Transverse colon (tissue), 4 donors: ENCODE measurements at regions not wholly inside any gene's neighbourhood (a gene's known extent, or its start where the extent isn't known, plus 50 kb on each side); places are given as distances from the start of the nearest gene placed in this dataset.

ENCODE experiments used
- DNase-seq: peaks from one replicate; pipeline ENCODE4 v3.0.0-alpha.2; 2019
- H3K27ac ChIP-seq, 4 donors: fragments of 200-600 bp; sonication (generic); 2 replicates each; pipeline ENCODE4 v1.5.1; 2016 to 2018; ENCODE audit warnings: inconsistent platforms in 4 of 4
- H3K27me3 ChIP-seq: fragments of 200-600 bp; sonication (generic); 2 replicates; pipeline ENCODE4 v1.5.1; 2017; ENCODE audit warnings: inconsistent platforms
- H3K36me3 ChIP-seq, 4 donors: fragments of 200-600 bp; sonication (generic); 2 replicates each; pipeline ENCODE4 v1.5.1; 2017 to 2019; ENCODE audit warnings: inconsistent platforms in 4 of 4
- H3K4me1 ChIP-seq, 4 donors: fragments of 200-600 bp; sonication (generic); 2 replicates each; pipeline ENCODE4 v1.5.1; 2017 to 2020; ENCODE audit warnings: inconsistent platforms in 4 of 4
- H3K4me3 ChIP-seq, 4 donors: fragments of 200-600 bp; sonication (generic); 1 replicate in 1 of 4; 2 replicates in 3 of 4; pipeline versions ENCODE4 v1.5.1 to v1.6.1; 2017 to 2019; ENCODE audit warnings: inconsistent platforms in 4 of 4
- H3K9me3 ChIP-seq, 2 donors: fragments of 200-600 bp; sonication (generic); 2 replicates each; pipeline ENCODE4 v1.5.1; 2017 to 2019; ENCODE audit warnings: inconsistent platforms in 2 of 2
- EP300 ChIP-seq: sonication (generic); formaldehyde crosslinking; IDR thresholded peaks from one replicate; pipeline ENCODE4 v1.6.1; 2017; ENCODE audit warnings: antibody characterized with exemption, low read depth
- POLR2A ChIP-seq: fragments of 450-650 bp; IDR thresholded peaks from one replicate; pipeline ENCODE4 v1.6.1; 2016; ENCODE audit warnings: antibody characterized with exemption, mild to moderate bottlenecking, moderate library complexity
- POLR2AphosphoS5 ChIP-seq, 3 donors: sonication (generic); formaldehyde crosslinking; IDR thresholded peaks; one replicate each; pipeline ENCODE4 v1.6.1; 2016; ENCODE audit warnings: antibody characterized with exemption in 3 of 3
- WGBS, 2 donors: methylation state at CpG; one replicate each; pipeline ENCODE4 v1.1.5; 2018; ENCODE audit warnings: low coverage in 1 of 2; 5-methylcytosine and 5-hydroxymethylcytosine counted together
- in situ Hi-C, 4 donors: fragments of 200-750 bp; cut with MboI; loops; one replicate each; pipeline versions ENCODE4 v1.15.0 to v1.15.1; 2017; ENCODE audit warnings: low sequenced_read_pairs in 3 of 4, low pct_ligation_motif_present in 1 of 4, low pct_unique_long_range_greater_than_20kb in 1 of 4
- intact Hi-C: fragments of 100-400 bp; cut with DNase I; formaldehyde crosslinking; loops from one replicate; pipeline ENCODE4 v1.15.1; 2023; ENCODE audit warnings: low total_unique reads
- TF ChIP-seq, protein P1 (sequence below), 5 experiments: fragments of 200-600 bp in 3 of 5; fragments of 450-650 bp in 2 of 5; sonication (generic) in 3 of 5; IDR thresholded peaks; 1 replicate in 2 of 5; 2 replicates in 3 of 5; pipeline ENCODE4 v1.5.1; 2016 to 2017; ENCODE audit warnings: antibody characterized with exemption in 5 of 5, inconsistent platforms in 3 of 5, mild to moderate bottlenecking in 2 of 5, moderate library complexity in 1 of 5

DNA sequence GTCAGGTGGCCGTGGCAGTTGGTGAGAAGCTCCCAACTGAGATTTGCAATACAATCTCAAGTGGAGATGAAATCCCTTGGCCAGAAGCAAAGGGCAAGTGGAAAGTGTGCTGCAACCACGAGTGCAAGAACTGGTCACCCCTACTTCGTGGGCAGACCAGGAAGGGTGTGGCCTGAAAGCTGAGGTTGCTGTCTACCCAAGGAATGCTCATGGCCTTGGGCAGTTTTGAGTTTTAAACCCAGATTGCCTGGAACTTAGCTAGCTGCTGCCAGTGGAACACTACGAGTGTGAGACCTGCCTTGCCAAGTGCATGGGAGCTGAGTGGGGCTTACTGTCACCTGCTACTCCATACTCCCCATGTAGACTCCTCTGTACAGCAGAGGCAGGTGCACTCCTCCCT, 113.3 kb upstream of the FAT3 start:
- intact Hi-C loops (no loop called here), in situ Hi-C loops (no loop called here)
- H3K36me3 ChIP-seq: no peaks in the 10 kb centered on the region
- no peaks in the 10 kb centered on the region for H3K27me3 ChIP-seq
- peaks cover 10 to 11% of the 10 kb centered on the region in 2 donors for H3K9me3 ChIP-seq
- no peak for TF ChIP-seq EP300
- TF ChIP-seq POLR2A: no peak
- TF ChIP-seq, protein P1, sequence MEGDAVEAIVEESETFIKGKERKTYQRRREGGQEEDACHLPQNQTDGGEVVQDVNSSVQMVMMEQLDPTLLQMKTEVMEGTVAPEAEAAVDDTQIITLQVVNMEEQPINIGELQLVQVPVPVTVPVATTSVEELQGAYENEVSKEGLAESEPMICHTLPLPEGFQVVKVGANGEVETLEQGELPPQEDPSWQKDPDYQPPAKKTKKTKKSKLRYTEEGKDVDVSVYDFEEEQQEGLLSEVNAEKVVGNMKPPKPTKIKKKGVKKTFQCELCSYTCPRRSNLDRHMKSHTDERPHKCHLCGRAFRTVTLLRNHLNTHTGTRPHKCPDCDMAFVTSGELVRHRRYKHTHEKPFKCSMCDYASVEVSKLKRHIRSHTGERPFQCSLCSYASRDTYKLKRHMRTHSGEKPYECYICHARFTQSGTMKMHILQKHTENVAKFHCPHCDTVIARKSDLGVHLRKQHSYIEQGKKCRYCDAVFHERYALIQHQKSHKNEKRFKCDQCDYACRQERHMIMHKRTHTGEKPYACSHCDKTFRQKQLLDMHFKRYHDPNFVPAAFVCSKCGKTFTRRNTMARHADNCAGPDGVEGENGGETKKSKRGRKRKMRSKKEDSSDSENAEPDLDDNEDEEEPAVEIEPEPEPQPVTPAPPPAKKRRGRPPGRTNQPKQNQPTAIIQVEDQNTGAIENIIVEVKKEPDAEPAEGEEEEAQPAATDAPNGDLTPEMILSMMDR (IDR thresholded peaks at IDR 0.05): no peak
- H3K4me3 ChIP-seq: no peak overlapping the region
- DNase-seq: no peak
- 46 to 51% methylated on average over 3 to 4 of the region's 4 CpGs for WGBS, 2 donors
- H3K4me1 ChIP-seq: no peaks in the 10 kb centered on the region
- H3K27ac ChIP-seq: no peak overlapping the region

DNA sequence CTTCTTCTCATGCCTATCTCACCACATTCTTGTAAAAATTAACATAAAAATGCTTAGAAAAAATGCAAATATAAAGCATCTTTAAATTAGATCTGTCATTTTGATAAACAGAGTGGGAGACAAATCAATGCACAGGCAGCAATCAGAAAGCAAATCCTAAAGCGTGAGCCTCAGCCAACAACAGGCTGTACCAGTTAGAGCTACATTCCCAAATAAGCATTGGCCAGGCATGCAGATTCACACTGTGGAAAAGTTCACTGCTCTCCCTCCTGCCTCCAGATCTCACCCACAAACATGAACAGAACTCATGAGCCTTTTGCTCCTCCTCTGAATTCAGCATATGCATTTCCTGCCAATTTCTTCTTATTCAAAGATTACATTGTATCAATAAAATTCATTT, 115.2 kb upstream of the FAT3 start:
- in situ Hi-C loops (no loop called here), intact Hi-C loops (no loop called here)
- TF ChIP-seq POLR2A: no peak
- TF ChIP-seq, protein P1 (IDR thresholded peaks at IDR 0.05): no peak
- no peak for TF ChIP-seq POLR2AphosphoS5 (IDR thresholded peaks at IDR 0.05)
- TF ChIP-seq EP300: no peak
- WGBS, 2 donors: 43 to 71% methylated on average over 1 of the region's 1 CpG
- Histone ChIP-seq H3K9me3 (peaks cover 10 to 11% of the 10 kb centered on the region in 2 donors), H3K36me3 (no peaks in the 10 kb centered on the region), H3K27me3 (no peaks in the 10 kb centered on the region), H3K27ac (no peak overlapping the region), H3K4me1 (no peaks in the 10 kb centered on the region), H3K4me3 (no peak overlapping the region)
- DNase-seq: no peak

DNA sequence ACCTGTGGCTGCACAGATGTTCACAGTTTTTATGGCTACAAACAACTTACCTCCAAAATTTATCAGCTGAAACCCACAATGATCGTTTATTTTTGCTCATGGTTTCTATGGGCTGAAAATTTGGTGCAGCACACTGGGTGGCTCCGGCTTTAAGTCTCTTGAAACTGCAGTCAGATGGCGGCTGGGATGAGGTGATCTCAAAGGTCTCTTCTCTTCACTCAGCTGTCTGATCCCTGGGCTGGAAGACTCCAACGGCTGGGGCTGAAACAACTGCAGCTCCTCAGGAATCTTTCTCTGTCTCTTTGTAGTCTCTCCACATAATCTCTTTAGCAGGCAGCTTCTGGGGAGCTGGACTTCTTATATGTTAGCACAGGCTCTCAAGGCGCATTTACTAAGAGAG, 117.3 kb upstream of the FAT3 start:
- Histone ChIP-seq H3K27ac (no peak overlapping the region), H3K9me3 (no peaks in the 10 kb centered on the region), H3K36me3 (no peaks in the 10 kb centered on the region), H3K4me1 (no peaks in the 10 kb centered on the region), H3K4me3 (no peak overlapping the region), H3K27me3 (no peaks in the 10 kb centered on the region)
- DNase-seq: no peak
- TF ChIP-seq, protein P1 (IDR thresholded peaks at IDR 0.05): no peak
- TF ChIP-seq POLR2A (no peak), EP300 (no peak), POLR2AphosphoS5 (IDR thresholded peaks at IDR 0.05) (no peak)
- 74 to 86% methylated on average over 1 to 5 of the region's 5 CpGs for WGBS, 2 donors
- in situ Hi-C loops (no loop called here), intact Hi-C loops (no loop called here)

DNA sequence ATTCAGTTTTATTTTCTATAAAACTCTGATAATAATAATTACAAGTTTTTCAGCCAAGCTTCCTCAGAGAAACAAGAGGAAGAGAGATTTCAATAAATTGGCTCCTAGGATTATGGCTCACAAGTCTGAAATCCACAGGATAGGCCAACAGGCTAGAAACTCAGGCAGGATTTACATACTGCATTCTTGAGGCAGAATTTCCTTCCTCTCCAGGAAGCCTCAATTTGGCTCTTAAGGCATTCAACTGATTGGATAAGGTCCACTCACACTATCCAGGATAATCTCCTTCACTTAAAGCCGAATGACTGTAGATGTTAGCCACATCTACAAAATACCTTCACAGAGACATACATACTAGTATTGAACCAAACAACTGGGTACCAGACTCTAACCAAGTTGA, 120.3 kb upstream of the FAT3 start:
- Histone ChIP-seq H3K27ac (no peak overlapping the region), H3K4me1 (no peaks in the 10 kb centered on the region), H3K27me3 (no peaks in the 10 kb centered on the region), H3K9me3 (no peaks in the 10 kb centered on the region), H3K4me3 (no peak overlapping the region), H3K36me3 (no peaks in the 10 kb centered on the region)
- TF ChIP-seq EP300: no peak
- no peak for TF ChIP-seq POLR2A
- TF ChIP-seq, protein P1 (IDR thresholded peaks at IDR 0.05): no peak
- no peak for TF ChIP-seq POLR2AphosphoS5 (IDR thresholded peaks at IDR 0.05)
- no peak for DNase-seq
- in situ Hi-C loops: no loop called here
- intact Hi-C loops: no loop called here
- 71 to 76% methylated on average over 1 of the region's 1 CpG for WGBS, 2 donors
